A673 (cell line): ENCODE measurements at regions not wholly inside any gene's neighbourhood (a gene's known extent, or its start where the extent isn't known, plus 50 kb on each side); places are given as distances from the start of the nearest gene placed in this dataset.

ENCODE experiments used
- CTCF ChIP-seq: fragments of 300-800, 200-600 bp; sonication (generic); conservative IDR thresholded peaks from 2 replicates; pipeline ENCODE4 v1.5.1; 2017; ENCODE audit warnings: low read depth, mild to moderate bottlenecking, antibody characterized with exemption, low read length, moderate library complexity, mixed read lengths
- EZH2 ChIP-seq: fragments of 200-600 bp; sonication (generic); IDR thresholded peaks from 2 replicates; pipeline ENCODE4 v1.6.1; 2017; ENCODE audit warnings: borderline replicate concordance, low read depth, mild to moderate bottlenecking, mixed read lengths, antibody characterized with exemption, low read length; ENCODE audit not compliant: poor library complexity, severe bottlenecking

GRCh38 chr2:16817305-16818202 lies 151.9 kb upstream of the CYRIA start:
- TF ChIP-seq CTCF (no peak), EZH2 (no peak)
